ENCODE measurements at regions not wholly inside any gene's neighbourhood (a gene's known extent, or its start where the extent isn't known, plus 50 kb on each side); places are given as distances from the start of the nearest gene placed in this dataset.

GRCh38 chr4:45776146-45776545 lies 347.7 kb downstream of the GABRG1 start:
- H3K36me3 ChIP-seq (ENCODE audit: control insufficient read depth in 4 of 4, insufficient read depth in 3 of 4, low read depth in 1 of 4, low read length in 3 of 4): no peaks in the 10 kb centered on the region
- H3K27ac ChIP-seq (ENCODE audit: low read depth in 1 of 2, low read length in 2 of 2): no peak overlapping the region
- H3K4me3 ChIP-seq (ENCODE audit: low read depth in 1 of 3, low read length in 3 of 3): no peak overlapping the region
- no peak for TF ChIP-seq JUND (IDR thresholded peaks at IDR 0.05)
- TF ChIP-seq GABPA (IDR thresholded peaks at IDR 0.05 in 1 of 2, conservative IDR thresholded peaks at IDR 0.05 in 1 of 2): no peak
- TF ChIP-seq RAD21 (IDR thresholded peaks at IDR 0.05): no peak
- no peak for TF ChIP-seq EGR1 (IDR thresholded peaks at IDR 0.05; ENCODE audit: low read depth in 2 of 2)
- TF ChIP-seq ZBTB33 (IDR thresholded peaks at IDR 0.05): no peak
- TF ChIP-seq REST (IDR thresholded peaks at IDR 0.05): no peak
- TF ChIP-seq TAF1 (conservative IDR thresholded peaks at IDR 0.05): no peak
- no peak for TF ChIP-seq NR2F2 (IDR thresholded peaks at IDR 0.05)
- TF ChIP-seq YY1 (IDR thresholded peaks at IDR 0.05): no peak
- TF ChIP-seq MAX (IDR thresholded peaks at IDR 0.05): no peak
- TF ChIP-seq SP1 (IDR thresholded peaks at IDR 0.05): no peak
- no peak for TF ChIP-seq RXRA (IDR thresholded peaks at IDR 0.05)
- no peak for TF ChIP-seq HNF4G (IDR thresholded peaks at IDR 0.05)
- TF ChIP-seq CTCF (IDR thresholded peaks at IDR 0.05; ENCODE audit: low read depth, low read length, missing input control): no peak
- TF ChIP-seq FOXA1 (IDR thresholded peaks at IDR 0.05): no peak
- no peak for TF ChIP-seq FOXA2 (IDR thresholded peaks at IDR 0.05)
- no peak for TF ChIP-seq HNF4A (conservative IDR thresholded peaks at IDR 0.05)
- no peak for DNase-seq (ENCODE audit: low spot score)
- no peaks in the 10 kb centered on the region for H3K27me3 ChIP-seq (ENCODE audit: control insufficient read depth in 4 of 4, insufficient read depth in 4 of 4, low read length in 3 of 4)
- no peak overlapping the region for H3K9ac ChIP-seq (ENCODE audit: low read depth in 1 of 2, low read length in 2 of 2)
- H3K4me1 ChIP-seq (ENCODE audit: control insufficient read depth in 4 of 4, insufficient read depth in 4 of 4, low read length in 3 of 4): no peaks in the 10 kb centered on the region
- H3K9me3 ChIP-seq (ENCODE audit: control insufficient read depth in 4 of 4, low read length in 3 of 4): no peaks in the 10 kb centered on the region
- WGBS: 87% methylated on average over 2 of the region's 2 CpGs

- Histone ChIP-seq H3K27me3 (ENCODE audit: control insufficient read depth in 4 of 4, insufficient read depth in 4 of 4, low read length in 3 of 4) (no peaks in the 10 kb centered on the region), H3K36me3 (ENCODE audit: control insufficient read depth in 4 of 4, insufficient read depth in 3 of 4, low read depth in 1 of 4, low read length in 3 of 4) (no peaks in the 10 kb centered on the region), H3K4me3 (ENCODE audit: low read depth in 1 of 3, low read length in 3 of 3) (no peak overlapping the region), H3K9ac (ENCODE audit: low read depth in 1 of 2, low read length in 2 of 2) (no peak overlapping the region), H3K9me3 (ENCODE audit: control insufficient read depth in 4 of 4, low read length in 3 of 4) (no peaks in the 10 kb centered on the region), H3K4me1 (ENCODE audit: control insufficient read depth in 4 of 4, insufficient read depth in 4 of 4, low read length in 3 of 4) (no peaks in the 10 kb centered on the region), H3K27ac (ENCODE audit: low read depth in 1 of 2, low read length in 2 of 2) (no peak overlapping the region)
- 71% methylated on average over 3 of the region's 3 CpGs for WGBS
- DNase-seq (ENCODE audit: low spot score): no peak
- TF ChIP-seq REST (IDR thresholded peaks at IDR 0.05): no peak
- TF ChIP-seq JUND (IDR thresholded peaks at IDR 0.05): no peak
- TF ChIP-seq EGR1 (IDR thresholded peaks at IDR 0.05; ENCODE audit: low read depth in 2 of 2): no peak
- TF ChIP-seq MAX (IDR thresholded peaks at IDR 0.05): no peak
- no peak for TF ChIP-seq HNF4G (IDR thresholded peaks at IDR 0.05)
- TF ChIP-seq CTCF (IDR thresholded peaks at IDR 0.05; ENCODE audit: low read depth, low read length, missing input control): no peak
- no peak for TF ChIP-seq FOXA1 (IDR thresholded peaks at IDR 0.05)
- TF ChIP-seq HNF4A (conservative IDR thresholded peaks at IDR 0.05): no peak
Observed at GRCh38 chr4:45770958-45771357, 352.9 kb downstream of the GABRG1 start.

Data from liver (tissue), 8 donors.